Esophagus muscularis mucosa (tissue), 3 donors: ENCODE measurements at regions not wholly inside any gene's neighbourhood (a gene's known extent, or its start where the extent isn't known, plus 50 kb on each side); places are given as distances from the start of the nearest gene placed in this dataset.

Experiments used
- POLR2A ChIP-seq: fragments of 450-650 bp; IDR thresholded peaks from one replicate; pipeline ENCODE4 v1.6.1; 2017; ENCODE audit warnings: antibody characterized with exemption, moderate library complexity, mild to moderate bottlenecking, low read depth
- POLR2AphosphoS5 ChIP-seq, 2 donors: sonication (generic); formaldehyde crosslinking; IDR thresholded peaks; one replicate each; pipeline ENCODE4 v1.6.1; 2017; ENCODE audit warnings: antibody characterized with exemption in 2 of 2
- TF ChIP-seq, protein P1 (sequence below), 3 experiments: fragments of 200-600 bp in 2 of 3; fragments of 450-650 bp in 1 of 3; sonication (generic) in 2 of 3; IDR thresholded peaks; one replicate each; pipeline ENCODE4 v1.5.1; 2017 to 2019; ENCODE audit warnings: antibody characterized with exemption in 3 of 3, mild to moderate bottlenecking in 2 of 3, moderate library complexity in 1 of 3

DNA sequence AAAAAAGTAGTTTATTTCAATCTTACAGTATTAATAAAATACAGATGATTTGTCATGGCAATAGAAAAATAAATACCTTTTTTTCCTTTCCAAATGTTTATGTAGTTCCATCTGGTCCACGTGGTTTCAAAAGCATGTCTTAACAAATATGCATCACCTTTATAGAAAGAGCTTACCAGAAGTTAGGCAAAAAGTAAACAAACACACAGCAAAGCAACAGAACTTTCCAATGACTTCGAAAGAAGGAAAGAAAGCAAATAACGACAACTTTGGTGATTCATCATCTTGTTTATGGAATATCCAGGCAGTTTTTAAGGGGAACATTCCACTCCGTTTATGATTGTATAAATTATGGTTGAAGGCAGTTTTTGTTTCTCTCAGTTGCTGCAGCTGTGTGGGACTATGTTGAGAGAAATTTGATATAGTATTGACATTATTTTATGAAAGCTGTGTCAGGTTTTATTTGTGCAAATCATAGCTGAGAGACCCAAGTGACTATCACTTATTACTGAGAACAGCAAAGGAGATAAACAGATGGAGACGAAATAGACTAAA lies 203.1 kb downstream of the CDC14C start:
- no peak for TF ChIP-seq POLR2A
- TF ChIP-seq, protein P1, sequence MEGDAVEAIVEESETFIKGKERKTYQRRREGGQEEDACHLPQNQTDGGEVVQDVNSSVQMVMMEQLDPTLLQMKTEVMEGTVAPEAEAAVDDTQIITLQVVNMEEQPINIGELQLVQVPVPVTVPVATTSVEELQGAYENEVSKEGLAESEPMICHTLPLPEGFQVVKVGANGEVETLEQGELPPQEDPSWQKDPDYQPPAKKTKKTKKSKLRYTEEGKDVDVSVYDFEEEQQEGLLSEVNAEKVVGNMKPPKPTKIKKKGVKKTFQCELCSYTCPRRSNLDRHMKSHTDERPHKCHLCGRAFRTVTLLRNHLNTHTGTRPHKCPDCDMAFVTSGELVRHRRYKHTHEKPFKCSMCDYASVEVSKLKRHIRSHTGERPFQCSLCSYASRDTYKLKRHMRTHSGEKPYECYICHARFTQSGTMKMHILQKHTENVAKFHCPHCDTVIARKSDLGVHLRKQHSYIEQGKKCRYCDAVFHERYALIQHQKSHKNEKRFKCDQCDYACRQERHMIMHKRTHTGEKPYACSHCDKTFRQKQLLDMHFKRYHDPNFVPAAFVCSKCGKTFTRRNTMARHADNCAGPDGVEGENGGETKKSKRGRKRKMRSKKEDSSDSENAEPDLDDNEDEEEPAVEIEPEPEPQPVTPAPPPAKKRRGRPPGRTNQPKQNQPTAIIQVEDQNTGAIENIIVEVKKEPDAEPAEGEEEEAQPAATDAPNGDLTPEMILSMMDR (IDR thresholded peaks at IDR 0.05), result no peak
- TF ChIP-seq POLR2AphosphoS5 (IDR thresholded peaks at IDR 0.05), result no peak
